H1 (cell line): ENCODE measurements at regions not wholly inside any gene's neighbourhood (a gene's known extent, or its start where the extent isn't known, plus 50 kb on each side); places are given as distances from the start of the nearest gene placed in this dataset.

Experiments used
- CTCF ChIA-PET: fragments of 300-600 bp; sonication (Branson Sonifier 250); formaldehyde crosslinking; loops from one replicate; lab custom pipeline; 2021; ENCODE audit not compliant: partially characterized antibody; lab: Charles Lee
- POLR2A ChIA-PET: fragments of 300-600 bp; sonication (Branson Sonifier 250); formaldehyde crosslinking; loops from one replicate; lab custom pipeline; 2021; ENCODE audit warnings: inconsistent platforms; ENCODE audit not compliant: partially characterized antibody; lab: Charles Lee
- DNase-seq, 2 experiments: peaks; one replicate each; pipeline versions ENCODE4 v3.0.0 to v3.0.0-alpha.2; 2010 to 2022; ENCODE audit warnings: low spot score in 2 of 2, low read depth in 1 of 2, mixed read lengths in 1 of 2
- FAIRE-seq: peaks from 2 replicates; lab custom pipeline; 2011; peaks lifted over from hg19 to GRCh38; lab: Jason Lieb, UNC
- H2AFZ ChIP-seq: 2 replicates; pipeline ENCODE4 v1.8.1; 2012; ENCODE audit warnings: low read length, inconsistent platforms
- H2AK5ac ChIP-seq: 2 replicates; pipeline ENCODE4 v1.6.1; 2013; ENCODE audit warnings: low read depth, low read length
- H2BK120ac ChIP-seq: replicated peaks from 2 replicates; pipeline ENCODE3; 2013; ENCODE audit warnings: low read depth, low read length, inconsistent platforms
- H2BK12ac ChIP-seq: 2 replicates; pipeline ENCODE4 v1.6.1; 2013; ENCODE audit warnings: low read depth, low read length
- H2BK15ac ChIP-seq: 2 replicates; pipeline ENCODE4 v1.6.1; 2013; ENCODE audit warnings: low read length
- H2BK20ac ChIP-seq: 2 replicates; pipeline ENCODE4 v1.6.1; 2013; ENCODE audit warnings: low read length
- H2BK5ac ChIP-seq: 2 replicates; pipeline ENCODE4 v1.6.1; 2013; ENCODE audit warnings: low read depth, low read length
- H3K14ac ChIP-seq: 2 replicates; pipeline ENCODE4 v1.6.1; 2013; ENCODE audit warnings: inconsistent platforms; ENCODE audit not compliant: insufficient read length
- H3K18ac ChIP-seq: 2 replicates; pipeline ENCODE4 v1.6.1; 2013; ENCODE audit warnings: low read length; ENCODE audit errors: extremely low read depth
- H3K23ac ChIP-seq: 2 replicates; pipeline ENCODE4 v1.6.1; 2013; ENCODE audit warnings: inconsistent platforms; ENCODE audit not compliant: insufficient read length
- H3K23me2 ChIP-seq: 2 replicates; pipeline ENCODE4 v1.6.1; 2013; ENCODE audit warnings: low read depth, low read length
- H3K27ac ChIP-seq: 2 replicates; pipeline ENCODE4 v1.6.1; 2011; ENCODE audit warnings: low read depth, low read length, inconsistent platforms
- H3K27me3 ChIP-seq, 4 experiments: replicated peaks in 1 of 4; 1 replicate in 1 of 4; 2 replicates in 3 of 4; pipeline versions ENCODE4 v1.6.1 to v1.8.1; 2011 to 2013; ENCODE audit warnings: low read length in 3 of 4, mild to moderate bottlenecking in 3 of 4, inconsistent platforms in 2 of 4, mixed read lengths in 2 of 4, moderate library complexity in 1 of 4; ENCODE audit not compliant: control insufficient read depth in 3 of 4, insufficient read depth in 3 of 4; ENCODE audit errors: extremely low read depth in 1 of 4
- H3K36me3 ChIP-seq, 4 experiments: 2 replicates each; pipeline versions ENCODE4 v1.6.1 to v1.8.1; 2011 to 2013; ENCODE audit warnings: mild to moderate bottlenecking in 4 of 4, low read length in 3 of 4, moderate library complexity in 2 of 4, control low read depth in 1 of 4, inconsistent platforms in 1 of 4; ENCODE audit not compliant: insufficient read depth in 4 of 4, control insufficient read depth in 2 of 4
- H3K4ac ChIP-seq: replicated peaks from 2 replicates; pipeline ENCODE3; 2013; ENCODE audit warnings: low read length, low read depth, mixed read lengths, inconsistent platforms; ENCODE audit not compliant: insufficient read length
- H3K4me1 ChIP-seq, 4 experiments: replicated peaks in 1 of 4; 1 replicate in 1 of 4; 2 replicates in 3 of 4; pipeline versions ENCODE4 v1.6.1 to v1.8.1; 2011 to 2013; ENCODE audit warnings: low read length in 3 of 4, inconsistent platforms in 2 of 4, mixed read lengths in 1 of 4; ENCODE audit not compliant: insufficient read depth in 4 of 4, control insufficient read depth in 3 of 4
- H3K4me2 ChIP-seq, 2 experiments: 2 replicates each; pipeline versions ENCODE4 v1.6.1 to v1.8.1; 2011 to 2013; ENCODE audit warnings: low read depth in 2 of 2, low read length in 2 of 2, control low read depth in 1 of 2, inconsistent platforms in 1 of 2, mild to moderate bottlenecking in 1 of 2; ENCODE audit not compliant: insufficient read depth in 1 of 2
- H3K4me3 ChIP-seq, 4 experiments: fragments of 200-600, 300-600 bp in 1 of 4; sonication (generic), shearing (Covaris generic), sonication (Bioruptor Twin) in 1 of 4; 2 replicates each; pipeline versions ENCODE4 v1.5.1 to v1.8.1; 2011 to 2016; ENCODE audit warnings: low read length in 4 of 4, low read depth in 3 of 4, control low read depth in 2 of 4, inconsistent platforms in 2 of 4, mild to moderate bottlenecking in 2 of 4, mixed read lengths in 1 of 4, moderate library complexity in 1 of 4; ENCODE audit not compliant: insufficient read depth in 2 of 4; ENCODE audit errors: extremely low read depth in 1 of 4
- H3K56ac ChIP-seq: replicated peaks from 2 replicates; pipeline ENCODE3; 2013; ENCODE audit warnings: low read depth, mild to moderate bottlenecking, mixed read lengths, low read length, inconsistent platforms; ENCODE audit not compliant: insufficient read length
- H3K79me1 ChIP-seq: 2 replicates; pipeline ENCODE4 v1.6.1; 2013; ENCODE audit warnings: low read depth, low read length, control low read depth
- H3K79me2 ChIP-seq, 2 experiments: 2 replicates each; pipeline versions ENCODE4 v1.6.1 to v1.8.1; 2012 to 2013; ENCODE audit warnings: low read length in 2 of 2, mild to moderate bottlenecking in 2 of 2, inconsistent platforms in 1 of 2; ENCODE audit not compliant: insufficient read depth in 2 of 2, control insufficient read depth in 1 of 2
- H3K9ac ChIP-seq, 4 experiments: replicated peaks in 1 of 4; 1 replicate in 1 of 4; 2 replicates in 3 of 4; pipeline versions ENCODE4 v1.6.1 to v1.8.1; 2011 to 2013; ENCODE audit warnings: low read depth in 3 of 4, low read length in 3 of 4, control low read depth in 2 of 4, mild to moderate bottlenecking in 2 of 4, moderate library complexity in 2 of 4, inconsistent platforms in 1 of 4; ENCODE audit errors: extremely low read depth in 1 of 4
- H3K9me3 ChIP-seq, 2 experiments: 2 replicates each; pipeline versions ENCODE4 v1.6.1 to v1.8.1; 2012 to 2013; ENCODE audit warnings: mild to moderate bottlenecking in 2 of 2, moderate library complexity in 2 of 2, control low read depth in 1 of 2, inconsistent platforms in 1 of 2, low read depth in 1 of 2, low read length in 1 of 2, mixed read lengths in 1 of 2; ENCODE audit not compliant: insufficient read depth in 2 of 2
- H4K20me1 ChIP-seq, 2 experiments: replicated peaks in 1 of 2; 2 replicates each; pipeline versions ENCODE3 to v1.8.1; 2011 to 2013; ENCODE audit warnings: inconsistent platforms in 2 of 2, low read length in 2 of 2, mild to moderate bottlenecking in 1 of 2; ENCODE audit not compliant: insufficient read depth in 2 of 2, control insufficient read depth in 1 of 2
- H4K5ac ChIP-seq: 2 replicates; pipeline ENCODE4 v1.6.1; 2013; ENCODE audit warnings: low read length, low read depth, mixed read lengths, inconsistent platforms; ENCODE audit not compliant: insufficient read length
- H4K8ac ChIP-seq: 2 replicates; pipeline ENCODE4 v1.8.0; 2013; ENCODE audit warnings: mild to moderate bottlenecking, moderate library complexity, low read length, inconsistent platforms; ENCODE audit not compliant: insufficient read depth; ENCODE audit errors: extremely low read depth
- H4K91ac ChIP-seq: replicated peaks from 2 replicates; pipeline ENCODE3; 2013; ENCODE audit warnings: low read length, mixed read lengths, inconsistent platforms; ENCODE audit not compliant: insufficient read length
- TEAD4 ChIP-seq: IDR thresholded peaks from 2 replicates; pipeline ENCODE4 v1.6.1; 2012; ENCODE audit warnings: low read depth, low read length, inconsistent platforms, mixed read lengths
- WGBS, 2 experiments: shearing (Covaris generic) in 1 of 2; methylation state at CpG; one replicate each; pipeline versions ENCODE4 v1.1.6 to v1.1.7; 2013 to 2015; ENCODE audit warnings: low lambda C conversion rate in 2 of 2, mixed read lengths in 2 of 2, inconsistent platforms in 1 of 2, low coverage in 1 of 2, missing lambda C conversion rate in 1 of 2; ENCODE audit not compliant: insufficient replicate concordance in 2 of 2, insufficient coverage in 1 of 2, insufficient read length in 1 of 2; ENCODE audit errors: extremely low coverage in 1 of 2, missing lambda C conversion rate in 1 of 2; 5-methylcytosine and 5-hydroxymethylcytosine counted together

GRCh38 chr7:16095171-16095950 is 326.0 kb downstream of the CRPPA start:
- CTCF ChIA-PET = interaction anchor here (0.6 to 1.2 kb wide), 4 partner anchors 15 to 484 kb away, joined by 3 read pairs; no protein-coding TSS in a partner anchor
- Histone ChIP-seq H2AK5ac (no peak overlapping the region), H3K23ac (no peak overlapping the region), H4K20me1 (no peaks in the 10 kb centered on the region), H3K4me3 (no peak overlapping the region), H2BK15ac (no peak overlapping the region), H2BK20ac (no peak overlapping the region), H2BK12ac (no peak overlapping the region), H3K18ac (no peak overlapping the region), H3K27ac (no peak overlapping the region), H4K91ac (no peak overlapping the region), H2BK120ac (no peak overlapping the region), H3K4me1 (peaks cover 0 to 4% (median 0%) of the 10 kb centered on the region in 4 experiments; a peak in 2 of 7 replicates), H3K27me3 (no peaks in the 10 kb centered on the region), H4K8ac (no peak overlapping the region), H3K9ac (no peak overlapping the region), H2BK5ac (no peak overlapping the region), H4K5ac (no peak overlapping the region), H3K4me2 (no peak overlapping the region), H3K14ac (no peak overlapping the region), H2AFZ (no peak overlapping the region), H3K9me3 (no peaks in the 10 kb centered on the region), H3K79me1 (no peaks in the 10 kb centered on the region), H3K4ac (no peak overlapping the region), H3K36me3 (no peaks in the 10 kb centered on the region), H3K23me2 (no peaks in the 10 kb centered on the region), H3K56ac (no peak overlapping the region), H3K79me2 (no peaks in the 10 kb centered on the region)
- no peak for TF ChIP-seq TEAD4
- DNase-seq (no peak), FAIRE-seq (no peak)
- WGBS, 2 experiments = 81% methylated on average over 3 of the region's 3 CpGs; no CpG with 5 or more reads in 1 of the 2 experiments
- POLR2A ChIA-PET = no interaction called here
